Peyer's patch (tissue), 4 donors: ENCODE measurements at regions not wholly inside any gene's neighbourhood (a gene's known extent, or its start where the extent isn't known, plus 50 kb on each side); places are given as distances from the start of the nearest gene placed in this dataset.

Source experiments
- DNase-seq, 3 donors: peaks; one replicate each; pipeline ENCODE4 v3.0.0-alpha.2; 2017 to 2019
- H3K27ac ChIP-seq, 4 donors: fragments of 200-600 bp; sonication (generic); one replicate each; pipeline ENCODE4 v1.5.1; 2016 to 2019
- H3K27me3 ChIP-seq, 2 donors: fragments of 200-600 bp; sonication (generic); one replicate each; pipeline ENCODE4 v1.5.1; 2019
- H3K36me3 ChIP-seq, 3 donors: fragments of 200-600 bp; sonication (generic); one replicate each; pipeline ENCODE4 v1.5.1; 2016 to 2019
- H3K4me1 ChIP-seq, 4 donors: fragments of 200-600 bp; sonication (generic); one replicate each; pipeline ENCODE4 v1.5.1; 2016 to 2019
- H3K4me3 ChIP-seq, 4 donors: fragments of 200-600 bp; sonication (generic); 1 replicate in 3 of 4; 2 replicates in 1 of 4; pipeline ENCODE4 v1.5.1; 2016 to 2019; ENCODE audit warnings: mild to moderate bottlenecking in 1 of 4
- H3K9me3 ChIP-seq, 4 donors: fragments of 200-600 bp; sonication (generic); one replicate each; pipeline ENCODE4 v1.5.1; 2016 to 2019; ENCODE audit warnings: mild to moderate bottlenecking in 1 of 4
- POLR2A ChIP-seq, 2 donors: fragments of 450-650 bp; IDR thresholded peaks; one replicate each; pipeline ENCODE4 v1.5.1; 2017; ENCODE audit warnings: antibody characterized with exemption in 2 of 2, mild to moderate bottlenecking in 2 of 2, moderate library complexity in 2 of 2
- TF ChIP-seq, protein P1 (sequence below), 6 experiments: fragments of 450-650 bp in 4 of 6; fragments of 200-600 bp in 2 of 6; sonication (generic) in 1 of 6; IDR thresholded peaks; one replicate each; pipeline ENCODE4 v1.5.1; 2017 to 2019; ENCODE audit warnings: antibody characterized with exemption in 6 of 6, mild to moderate bottlenecking in 3 of 6, moderate library complexity in 1 of 6

DNA sequence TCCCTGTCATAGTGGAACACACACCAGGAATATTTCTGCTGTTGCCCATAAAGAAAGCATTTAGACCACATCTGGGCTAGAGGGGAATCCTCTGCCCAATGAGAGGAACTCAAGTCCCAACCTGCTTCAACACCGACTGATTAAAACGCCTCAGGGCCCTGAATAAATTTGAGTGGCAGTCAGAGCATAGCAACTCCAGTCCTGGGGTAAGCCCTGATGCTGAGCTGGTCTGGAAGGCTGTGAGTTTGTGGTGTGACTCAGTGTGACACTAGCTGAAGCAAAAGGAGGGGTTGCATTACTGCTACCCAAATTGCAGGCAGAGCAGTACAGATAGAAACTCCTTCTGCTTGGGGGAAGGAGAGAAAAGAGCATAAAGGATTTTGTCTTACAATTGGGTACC lies 148.3 kb downstream of the PRDM9 start:
- H3K4me1 ChIP-seq, result no peaks in the 10 kb centered on the region
- H3K4me3 ChIP-seq, result no peak overlapping the region
- H3K27ac ChIP-seq, result no peak overlapping the region
- H3K27me3 ChIP-seq, result no peaks in the 10 kb centered on the region
- no peak for DNase-seq
- no peaks in the 10 kb centered on the region for H3K36me3 ChIP-seq
- TF ChIP-seq POLR2A (IDR thresholded peaks at IDR 0.05), result no peak
- TF ChIP-seq, protein P1, sequence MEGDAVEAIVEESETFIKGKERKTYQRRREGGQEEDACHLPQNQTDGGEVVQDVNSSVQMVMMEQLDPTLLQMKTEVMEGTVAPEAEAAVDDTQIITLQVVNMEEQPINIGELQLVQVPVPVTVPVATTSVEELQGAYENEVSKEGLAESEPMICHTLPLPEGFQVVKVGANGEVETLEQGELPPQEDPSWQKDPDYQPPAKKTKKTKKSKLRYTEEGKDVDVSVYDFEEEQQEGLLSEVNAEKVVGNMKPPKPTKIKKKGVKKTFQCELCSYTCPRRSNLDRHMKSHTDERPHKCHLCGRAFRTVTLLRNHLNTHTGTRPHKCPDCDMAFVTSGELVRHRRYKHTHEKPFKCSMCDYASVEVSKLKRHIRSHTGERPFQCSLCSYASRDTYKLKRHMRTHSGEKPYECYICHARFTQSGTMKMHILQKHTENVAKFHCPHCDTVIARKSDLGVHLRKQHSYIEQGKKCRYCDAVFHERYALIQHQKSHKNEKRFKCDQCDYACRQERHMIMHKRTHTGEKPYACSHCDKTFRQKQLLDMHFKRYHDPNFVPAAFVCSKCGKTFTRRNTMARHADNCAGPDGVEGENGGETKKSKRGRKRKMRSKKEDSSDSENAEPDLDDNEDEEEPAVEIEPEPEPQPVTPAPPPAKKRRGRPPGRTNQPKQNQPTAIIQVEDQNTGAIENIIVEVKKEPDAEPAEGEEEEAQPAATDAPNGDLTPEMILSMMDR (IDR thresholded peaks at IDR 0.05), result no peak
- H3K9me3 ChIP-seq, result peaks cover 0 to 3% (median 0%) of the 10 kb centered on the region in 4 donors

DNA sequence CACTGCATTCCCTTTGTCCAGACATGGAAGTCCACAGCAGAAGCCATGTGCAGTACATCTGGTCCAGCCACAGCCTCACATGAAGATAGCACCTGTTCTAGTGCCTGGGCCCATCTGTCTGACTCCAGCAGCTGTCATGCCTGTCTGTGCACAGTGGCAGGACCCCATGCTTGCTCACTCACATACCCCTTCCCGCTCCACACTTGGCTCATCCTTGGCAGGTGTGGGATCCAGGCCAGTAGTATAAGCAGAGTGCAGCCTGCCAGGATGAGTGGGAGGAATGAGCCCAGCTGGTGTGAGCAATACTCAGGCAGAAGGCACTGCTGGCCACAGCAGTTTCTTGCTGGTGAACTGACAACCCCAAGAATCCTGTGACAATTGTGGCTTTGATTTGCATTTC lies 168.0 kb downstream of the PRDM9 start:
- no peak overlapping the region for H3K4me3 ChIP-seq

DNA sequence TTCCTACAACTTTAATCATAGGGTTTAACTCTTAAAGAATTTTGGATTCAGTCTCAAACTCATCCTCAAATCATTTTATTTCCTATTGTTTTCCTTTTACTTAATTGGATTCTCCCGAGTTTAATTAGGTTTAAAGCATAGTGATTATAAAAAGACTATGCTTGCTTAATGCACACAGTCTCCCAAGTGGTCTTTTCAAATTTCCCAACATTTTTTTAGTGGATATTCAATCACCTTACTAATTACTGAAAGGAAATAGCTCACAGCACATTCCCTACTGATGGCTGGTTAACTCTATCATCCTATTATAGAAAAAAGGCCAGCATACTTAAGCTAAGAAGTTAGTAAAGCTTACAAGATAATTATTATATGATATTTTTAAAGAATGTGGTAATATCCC lies 170.6 kb downstream of the PRDM9 start:
- TF ChIP-seq POLR2A (IDR thresholded peaks at IDR 0.05), result no peak
- TF ChIP-seq, protein P1 (IDR thresholded peaks at IDR 0.05), result no peak
- no peak overlapping the region for H3K27ac ChIP-seq
- no peaks in the 10 kb centered on the region for H3K4me1 ChIP-seq
- H3K9me3 ChIP-seq, result no peaks in the 10 kb centered on the region
- no peaks in the 10 kb centered on the region for H3K27me3 ChIP-seq
- no peak for DNase-seq
- no peak overlapping the region for H3K4me3 ChIP-seq
- H3K36me3 ChIP-seq, result no peaks in the 10 kb centered on the region

More for the DNA sequence above, 168.0 kb downstream of the PRDM9 start:
- H3K27ac ChIP-seq, result no peak overlapping the region
- no peaks in the 10 kb centered on the region for H3K9me3 ChIP-seq
- no peaks in the 10 kb centered on the region for H3K27me3 ChIP-seq
- DNase-seq, result no peak
- TF ChIP-seq, protein P1 (IDR thresholded peaks at IDR 0.05), result no peak
- TF ChIP-seq POLR2A (IDR thresholded peaks at IDR 0.05), result no peak
- H3K36me3 ChIP-seq, result no peaks in the 10 kb centered on the region
- H3K4me1 ChIP-seq, result no peaks in the 10 kb centered on the region

DNA sequence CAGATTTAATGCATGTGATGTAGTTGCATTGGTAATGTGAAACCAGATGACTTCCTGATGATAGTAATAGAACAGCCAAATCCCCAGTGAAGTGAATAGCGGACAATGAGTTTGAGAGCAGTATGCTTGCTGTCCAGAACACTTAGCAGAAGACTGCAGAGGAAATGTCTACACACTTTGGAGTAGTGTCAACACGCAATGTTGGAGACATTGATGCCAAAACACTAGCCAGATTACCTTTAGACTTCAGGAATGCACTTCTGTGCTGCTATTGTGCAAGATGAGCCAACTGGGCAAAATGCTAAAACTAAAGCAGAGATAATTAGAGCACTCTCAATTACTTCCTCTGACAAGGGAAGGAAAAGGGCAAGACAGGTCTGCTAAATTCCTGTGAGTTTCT lies 176.7 kb downstream of the PRDM9 start:
- no peaks in the 10 kb centered on the region for H3K27me3 ChIP-seq
- no peak for DNase-seq
- no peaks in the 10 kb centered on the region for H3K36me3 ChIP-seq
- no peak overlapping the region for H3K4me3 ChIP-seq
- no peak for TF ChIP-seq POLR2A (IDR thresholded peaks at IDR 0.05)
- TF ChIP-seq, protein P1 (IDR thresholded peaks at IDR 0.05), result no peak
- H3K4me1 ChIP-seq, result no peaks in the 10 kb centered on the region
- H3K27ac ChIP-seq, result no peak overlapping the region
- H3K9me3 ChIP-seq, result peaks cover 0 to 3% (median 0%) of the 10 kb centered on the region in 4 donors

DNA sequence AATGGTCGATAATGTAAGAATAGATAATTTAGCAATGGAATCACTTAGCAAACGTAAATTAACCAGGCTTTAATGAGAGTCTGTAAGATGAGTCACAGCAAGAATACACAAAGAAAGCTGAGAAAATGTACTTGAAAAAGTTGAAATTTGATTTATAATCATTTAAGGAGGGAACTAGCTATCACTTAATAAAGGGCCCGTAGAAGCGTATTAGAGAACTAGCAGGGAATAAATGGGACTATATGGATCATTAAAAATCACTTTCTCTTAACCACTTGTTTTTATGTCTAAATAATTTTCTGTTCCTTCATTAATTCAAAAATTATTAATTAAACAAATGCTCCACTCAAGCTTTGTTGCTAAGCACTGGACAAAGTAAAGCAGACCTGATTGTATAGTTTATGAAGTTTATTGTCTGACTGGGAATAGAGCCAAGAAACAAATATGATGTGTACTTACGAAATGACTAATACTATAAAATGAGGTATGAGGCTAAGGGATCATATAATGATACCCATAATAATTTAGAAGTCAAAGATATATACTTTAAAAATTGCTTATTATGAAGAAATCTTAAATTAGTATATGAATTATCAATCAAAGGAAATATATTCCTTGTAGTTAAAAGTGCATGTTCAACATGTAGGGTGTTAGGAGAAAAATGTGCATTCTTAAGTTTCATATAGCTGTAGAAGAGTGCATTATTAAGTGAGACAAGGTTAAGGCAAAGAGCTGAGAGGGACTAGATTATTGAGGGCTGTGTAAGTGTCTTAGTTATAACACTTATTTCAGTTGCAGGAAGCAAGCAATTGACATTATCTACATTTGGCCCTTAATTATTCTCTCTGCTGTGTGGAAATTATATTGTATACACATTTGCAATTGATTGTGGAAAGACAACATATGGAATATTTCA lies 196.8 kb downstream of the PRDM9 start:
- no peak overlapping the region for H3K4me3 ChIP-seq
- H3K36me3 ChIP-seq, result no peaks in the 10 kb centered on the region
- no peaks in the 10 kb centered on the region for H3K9me3 ChIP-seq
- TF ChIP-seq POLR2A (IDR thresholded peaks at IDR 0.05), result no peak
- TF ChIP-seq, protein P1 (IDR thresholded peaks at IDR 0.05), result no peak
- H3K4me1 ChIP-seq, result no peaks in the 10 kb centered on the region
- H3K27ac ChIP-seq, result no peak overlapping the region
- no peaks in the 10 kb centered on the region for H3K27me3 ChIP-seq
- DNase-seq, result no peak
